DND-41 (cell line): ENCODE measurements at regions not wholly inside any gene's neighbourhood (a gene's known extent, or its start where the extent isn't known, plus 50 kb on each side); places are given as distances from the start of the nearest gene placed in this dataset.

Experiments
- CTCF ChIP-seq: IDR thresholded peaks from 2 replicates; pipeline ENCODE4 v1.5.1; 2012; ENCODE audit warnings: borderline replicate concordance, low read length, moderate library complexity, mild to moderate bottlenecking; ENCODE audit not compliant: poor library complexity, severe bottlenecking; ENCODE audit errors: extremely low read depth
- EZH2 ChIP-seq: IDR thresholded peaks from 3 replicates; pipeline ENCODE4 v1.6.1; 2012; ENCODE audit warnings: borderline replicate concordance, low read depth, mild to moderate bottlenecking, moderate library complexity, low read length, inconsistent platforms; ENCODE audit not compliant: severe bottlenecking

- TF ChIP-seq CTCF (no peak), EZH2 (no peak)
These were observed 99.9 kb upstream of the PAX6 start for GRCh38 chr11:31910950-31911576.
